ENCODE measurements at regions not wholly inside any gene's neighbourhood (a gene's known extent, or its start where the extent isn't known, plus 50 kb on each side); places are given as distances from the start of the nearest gene placed in this dataset.
A peak's percentile ranks its signal among the peaks of the same experiment; 100 is the strongest.

GRCh38 chr11:83403691-83404389, 117.7 kb upstream of the CCDC90B start:
- TF ChIP-seq CTCF (conservative IDR thresholded peaks at IDR 0.05), result no peak
- no peak overlapping the region for H3K27ac ChIP-seq

GRCh38 chr11:83401506-83402225, 115.5 kb upstream of the CCDC90B start:
- no peak for TF ChIP-seq CTCF (conservative IDR thresholded peaks at IDR 0.05)
- no peak overlapping the region for H3K27ac ChIP-seq

GRCh38 chr11:83394331-83394730, 108.2 kb upstream of the CCDC90B start:
- no peak for TF ChIP-seq CTCF (conservative IDR thresholded peaks at IDR 0.05)
- H3K27ac ChIP-seq, result no peak overlapping the region

- H3K27ac ChIP-seq, result no peak overlapping the region
- no peak for TF ChIP-seq CTCF (conservative IDR thresholded peaks at IDR 0.05)
These were observed 106.4 kb upstream of the CCDC90B start for GRCh38 chr11:83392556-83392955.

- peak overlapping the region; percentile 60; the same call in 1 of the 2 replicates for H3K27ac ChIP-seq
- no peak for TF ChIP-seq CTCF (conservative IDR thresholded peaks at IDR 0.05)
These were observed 103.8 kb upstream of the CCDC90B start for GRCh38 chr11:83389975-83390374.

- H3K27ac ChIP-seq, result peak overlapping the region; percentile 28; the same call in 1 of the 2 replicates
These were observed 97.7 kb upstream of the CCDC90B start for GRCh38 chr11:83383838-83384237.

GRCh38 chr11:83374311-83374710, 88.1 kb upstream of the CCDC90B start:
- H3K27ac ChIP-seq, result no peak overlapping the region
- no peak for TF ChIP-seq CTCF (conservative IDR thresholded peaks at IDR 0.05)

GRCh38 chr11:83371489-83371888, 85.3 kb upstream of the CCDC90B start:
- no peak overlapping the region for H3K27ac ChIP-seq
- TF ChIP-seq CTCF (conservative IDR thresholded peaks at IDR 0.05), result no peak
